Activated T-cell treated with anti-CD3 and anti-CD28 coated beads for 1 hour (primary cell): ENCODE measurements at regions not wholly inside any gene's neighbourhood (a gene's known extent, or its start where the extent isn't known, plus 50 kb on each side); places are given as distances from the start of the nearest gene placed in this dataset.

ENCODE experiments used
- DNase-seq: peaks from one replicate; pipeline ENCODE4 v3.0.0-alpha.2; 2020; ENCODE audit warnings: low read depth

DNA sequence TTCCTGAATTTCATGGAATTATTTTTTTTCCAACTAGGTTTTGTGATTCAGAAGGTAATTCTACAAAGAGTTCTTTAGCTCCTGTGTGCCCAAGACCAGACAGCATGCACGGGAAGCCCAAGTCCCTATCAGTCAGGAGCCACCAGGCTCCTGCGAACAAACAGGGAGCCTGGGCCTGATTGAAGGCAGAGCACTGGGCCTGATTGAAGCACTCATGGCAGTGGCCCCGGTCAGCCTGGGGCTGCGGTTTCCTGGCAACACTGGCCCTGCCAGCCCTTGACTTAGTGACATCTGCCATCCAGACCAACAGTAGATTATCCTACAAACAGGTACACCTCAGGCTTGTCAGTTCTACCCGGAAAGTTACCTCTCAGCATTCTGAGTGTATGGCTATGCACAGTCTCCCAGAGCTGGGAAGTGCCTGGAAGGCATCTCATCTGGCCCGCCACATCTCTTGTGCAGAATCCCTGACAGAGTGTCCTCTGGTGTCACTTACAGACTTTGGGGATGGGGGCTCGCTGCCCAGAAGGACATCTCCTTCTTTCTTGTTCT is 133.8 kb downstream of the VEGFA start:
- DNase-seq = no peak

DNA sequence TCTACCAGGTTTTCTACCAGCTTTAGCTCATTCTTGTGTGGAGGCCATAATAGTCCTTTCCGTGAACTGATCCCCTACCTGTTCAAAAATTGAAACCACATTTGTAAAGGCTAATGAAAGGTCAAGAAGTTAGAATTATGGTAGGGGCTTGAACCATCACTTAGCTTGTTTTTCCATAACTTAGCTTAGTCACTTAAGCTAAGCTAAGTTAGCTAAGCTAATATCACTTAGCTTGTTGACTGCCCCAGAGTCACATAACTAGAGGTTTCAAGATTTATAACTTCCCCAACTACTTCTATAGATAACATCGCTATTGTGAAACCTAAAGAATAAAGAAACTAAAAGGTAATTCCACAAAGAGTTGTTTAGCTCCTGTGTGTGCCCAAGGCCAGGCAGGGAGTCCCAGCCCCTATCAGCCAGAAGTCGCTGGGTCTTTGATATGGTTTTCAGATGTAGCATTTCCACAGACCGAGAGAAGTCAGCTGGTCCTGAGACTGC is 131.8 kb downstream of the VEGFA start:
- no peak for DNase-seq

DNA sequence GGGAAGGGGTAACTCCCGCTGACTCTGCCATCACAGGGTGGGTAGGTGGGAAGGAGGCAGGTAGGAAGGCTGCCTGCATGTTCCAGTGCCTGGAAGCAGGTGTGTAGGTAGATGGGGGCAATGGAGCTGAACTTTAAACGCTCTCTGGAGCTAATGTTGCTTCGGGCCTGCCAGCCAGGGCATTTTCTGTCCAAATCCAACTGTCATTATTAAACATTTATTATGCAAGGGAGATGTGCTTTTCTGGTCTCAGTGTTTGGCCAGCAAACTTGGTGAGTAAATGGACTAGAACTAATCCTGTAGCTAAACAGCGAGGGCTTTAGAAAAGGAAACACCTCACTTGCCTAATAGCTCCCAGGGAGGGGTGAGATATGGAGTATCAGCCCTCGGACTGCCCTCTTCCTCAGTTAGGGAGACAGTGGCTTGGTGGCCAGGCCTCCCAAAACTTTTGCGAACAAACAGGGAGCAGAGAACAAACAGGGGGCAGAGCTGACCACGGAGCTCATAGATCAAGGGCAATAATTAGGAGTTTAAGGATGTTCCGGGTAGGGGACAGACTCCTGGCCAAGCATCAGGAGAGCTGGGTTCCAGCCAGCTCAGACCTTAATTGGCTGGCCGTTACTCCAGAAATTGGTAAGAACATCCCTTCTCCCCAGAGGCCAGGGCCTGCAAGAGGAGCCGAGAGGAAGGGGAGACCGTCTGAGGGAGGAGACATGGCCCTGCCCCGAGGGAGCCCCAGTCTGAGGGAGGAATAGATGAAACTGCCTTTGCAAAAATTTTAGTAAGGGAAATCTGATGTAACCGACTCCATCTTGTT is 131.1 kb downstream of the VEGFA start:
- DNase-seq = no peak

DNA sequence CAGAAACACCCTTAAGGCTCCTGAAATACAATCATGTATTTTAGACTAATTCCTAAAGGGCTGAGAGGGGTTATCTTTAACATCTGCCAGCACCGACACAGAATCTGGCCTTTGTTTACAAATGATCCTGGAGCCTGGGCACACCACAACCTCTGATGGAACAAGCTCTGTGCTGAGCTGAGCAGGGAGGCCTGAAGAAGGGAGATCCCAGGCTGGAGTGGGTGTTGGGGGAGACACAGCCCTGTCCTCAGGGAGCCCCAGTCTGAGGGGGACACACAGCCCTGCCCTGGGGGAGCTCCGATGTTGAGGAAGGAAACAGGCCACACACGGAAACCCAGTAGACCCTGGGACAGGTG is 130.5 kb downstream of the VEGFA start:
- no peak for DNase-seq

DNA sequence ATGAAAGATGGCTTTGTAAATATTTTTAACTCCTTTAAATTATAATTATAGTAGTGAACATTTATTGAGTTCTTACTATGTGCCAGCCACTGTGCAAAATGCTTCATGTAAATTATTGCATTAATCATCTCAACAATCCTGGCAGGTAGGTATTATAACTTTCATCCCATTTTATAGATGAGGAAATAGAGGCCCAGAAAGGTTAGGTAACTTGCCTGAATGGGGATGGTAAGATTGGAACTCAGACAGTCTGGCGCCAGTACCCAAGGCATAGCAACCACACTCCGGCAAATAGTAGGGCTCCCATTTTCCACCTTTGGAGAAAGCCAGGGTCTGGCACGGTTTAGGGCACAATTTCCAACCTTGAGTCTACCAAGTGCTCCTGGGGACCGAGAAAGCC is 129.8 kb downstream of the VEGFA start:
- no peak for DNase-seq

DNA sequence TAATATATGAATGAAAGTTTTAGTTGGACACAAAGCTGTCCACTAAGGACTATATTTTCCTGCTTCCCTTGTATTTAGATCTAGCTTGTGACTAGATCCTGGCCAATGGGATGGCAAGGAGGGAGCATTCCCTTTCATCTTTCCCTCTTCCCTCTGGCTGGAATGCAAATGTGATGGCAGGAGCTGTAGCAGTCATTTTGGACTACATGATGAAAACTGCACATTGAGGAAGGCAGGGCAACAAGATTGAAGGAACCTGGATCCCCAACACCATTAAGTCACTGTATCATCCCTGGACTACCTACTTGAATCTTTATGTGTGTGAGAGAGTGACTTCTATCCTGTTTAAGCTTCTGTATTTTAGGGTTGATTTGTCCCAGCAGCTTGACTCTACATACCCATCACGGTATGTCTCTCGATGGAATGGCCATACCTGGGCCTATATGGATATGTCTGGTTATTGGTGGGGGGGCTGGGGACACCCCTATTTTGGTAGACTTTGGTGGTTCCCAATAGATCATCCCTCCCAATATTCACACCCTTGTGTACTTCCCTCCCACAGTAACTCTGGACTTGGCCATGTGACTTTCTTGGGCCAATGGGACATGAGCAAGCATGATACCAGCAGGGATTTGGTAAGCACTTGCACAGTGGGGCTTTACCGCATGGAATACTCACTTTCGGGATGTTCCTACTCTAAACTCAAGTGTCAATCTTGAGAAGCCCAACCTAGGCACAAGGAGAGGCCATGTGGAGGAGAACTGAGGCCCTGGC is 128.5 kb downstream of the VEGFA start:
- no peak for DNase-seq

DNA sequence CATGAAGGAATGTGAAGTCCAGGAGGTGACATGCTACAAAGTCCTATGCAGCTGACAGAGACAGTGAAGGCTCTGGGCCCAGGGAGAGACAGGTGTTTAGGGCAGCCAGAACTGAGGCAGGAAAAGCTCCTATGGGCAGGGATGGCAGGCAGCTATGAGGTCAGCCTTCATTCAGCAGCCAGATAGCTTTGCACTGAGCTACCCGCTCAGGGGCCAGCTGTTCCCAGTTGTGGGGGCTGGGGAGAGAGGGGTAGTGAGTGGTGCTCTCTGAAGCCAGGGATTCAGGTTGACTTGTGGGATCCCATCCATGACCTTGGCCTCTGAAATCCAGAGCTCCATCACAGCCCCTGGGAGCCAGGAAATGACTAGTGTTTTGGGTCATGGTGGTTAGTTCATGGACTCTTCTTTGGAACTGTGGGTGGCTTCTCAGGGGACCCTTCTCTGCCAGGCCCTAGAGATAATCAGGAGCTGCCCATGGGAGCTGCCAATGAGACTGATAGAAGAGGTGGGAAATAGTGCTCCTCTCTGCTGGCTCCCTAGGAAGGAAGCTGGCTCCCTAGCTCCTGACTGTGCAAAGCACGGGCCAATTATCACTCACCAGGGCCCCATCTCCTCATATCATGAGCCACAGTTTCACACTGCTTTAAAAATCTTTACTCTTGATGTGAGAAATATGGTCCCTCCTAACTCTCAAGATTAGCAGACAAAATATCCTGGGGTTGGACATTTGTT is 127.7 kb downstream of the VEGFA start:
- DNase-seq = no peak

DNA sequence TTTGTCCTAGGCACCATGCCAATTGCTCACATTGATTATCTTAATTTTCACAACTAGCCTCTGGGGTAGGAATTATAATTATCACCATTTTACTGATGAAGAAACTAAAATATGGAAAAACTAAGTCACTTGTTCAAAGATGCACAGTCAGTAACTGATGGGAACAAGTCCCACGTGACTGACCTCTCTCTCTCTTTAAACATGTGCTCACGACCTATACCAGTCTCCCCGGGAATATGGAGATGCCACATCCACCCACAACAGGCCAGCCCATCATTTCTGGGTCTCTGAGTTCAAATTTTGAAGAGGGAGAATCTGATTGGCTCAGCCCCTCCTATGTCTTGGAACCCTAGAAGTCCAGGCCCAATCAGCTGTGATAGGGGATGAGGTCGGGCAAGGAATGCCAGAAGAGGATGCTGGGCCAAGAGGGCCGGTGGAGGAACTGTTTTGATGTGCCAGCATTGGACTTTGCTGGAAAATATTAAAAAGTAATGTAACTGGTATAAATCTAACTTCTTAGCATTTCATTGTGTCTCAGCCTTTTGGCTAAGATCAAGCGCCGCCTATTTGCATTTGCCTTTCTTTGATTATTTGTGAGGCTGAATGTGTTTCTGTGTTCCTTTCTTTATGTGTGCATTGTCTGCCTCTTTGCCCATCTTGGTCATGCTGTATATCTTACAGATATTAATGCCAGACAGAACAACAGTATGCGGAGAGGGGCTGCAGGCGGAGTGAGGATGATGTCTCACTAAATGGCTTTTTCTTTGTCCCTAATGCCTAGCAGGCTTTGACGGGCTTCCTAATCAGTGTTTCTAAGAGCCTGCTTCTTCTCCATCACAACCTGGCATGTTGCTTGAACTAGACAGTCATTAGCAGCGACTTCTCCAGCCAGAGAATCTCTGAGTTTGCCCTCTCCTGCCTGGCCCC is 126.6 kb downstream of the VEGFA start:
- DNase-seq = no peak

DNA sequence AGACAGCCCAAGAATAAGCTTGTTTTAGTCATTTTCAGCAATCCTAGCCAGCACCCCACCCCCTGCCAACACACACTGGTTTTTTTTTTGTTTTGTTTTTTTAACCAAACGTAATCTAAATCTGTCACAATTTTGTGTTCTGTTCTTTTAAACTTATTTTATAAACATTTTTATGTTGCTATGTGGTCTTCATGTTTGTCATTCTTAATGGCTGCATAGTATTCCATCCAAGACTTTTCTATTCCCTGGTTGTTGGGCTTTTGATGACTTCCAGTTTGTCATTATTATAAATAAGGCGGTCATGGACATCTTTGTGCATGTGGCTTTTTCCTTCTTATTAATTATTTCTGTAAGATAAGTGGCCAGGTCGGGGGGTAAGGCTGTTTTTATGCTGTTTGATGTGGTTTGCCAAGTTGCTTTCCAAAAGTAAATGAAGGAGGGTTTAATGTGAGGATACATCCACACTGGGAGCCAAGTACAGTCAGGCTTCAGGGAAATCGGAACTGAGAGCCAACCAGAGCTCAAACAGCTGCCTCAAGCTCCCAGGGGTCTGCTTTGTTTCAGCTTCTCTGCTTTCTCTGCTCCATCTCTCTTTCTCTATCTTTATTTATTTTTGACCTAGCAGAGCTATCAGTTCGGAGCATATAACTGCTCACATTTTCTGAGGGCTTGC is 125.8 kb downstream of the VEGFA start:
- DNase-seq = no peak

DNA sequence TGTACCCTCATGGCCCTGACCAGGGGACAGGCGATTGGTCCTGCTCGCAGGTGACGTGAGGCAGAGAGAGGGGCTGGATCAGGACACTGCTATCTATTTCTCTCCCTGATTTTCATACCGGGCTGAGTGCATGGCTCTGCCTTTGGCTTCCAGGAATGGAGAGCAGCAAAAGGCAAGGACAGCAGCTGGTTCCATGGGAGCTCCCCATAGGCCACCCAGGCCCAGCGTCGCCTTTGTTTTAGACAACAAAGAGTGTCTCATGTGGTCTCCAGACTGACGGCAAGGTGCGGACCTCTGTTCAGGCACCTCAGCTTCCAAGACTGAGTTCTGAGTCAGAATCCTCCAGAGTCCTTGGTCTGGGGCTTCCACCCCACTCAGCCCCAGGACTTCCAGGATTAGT is 123.1 kb downstream of the VEGFA start:
- no peak for DNase-seq

DNA sequence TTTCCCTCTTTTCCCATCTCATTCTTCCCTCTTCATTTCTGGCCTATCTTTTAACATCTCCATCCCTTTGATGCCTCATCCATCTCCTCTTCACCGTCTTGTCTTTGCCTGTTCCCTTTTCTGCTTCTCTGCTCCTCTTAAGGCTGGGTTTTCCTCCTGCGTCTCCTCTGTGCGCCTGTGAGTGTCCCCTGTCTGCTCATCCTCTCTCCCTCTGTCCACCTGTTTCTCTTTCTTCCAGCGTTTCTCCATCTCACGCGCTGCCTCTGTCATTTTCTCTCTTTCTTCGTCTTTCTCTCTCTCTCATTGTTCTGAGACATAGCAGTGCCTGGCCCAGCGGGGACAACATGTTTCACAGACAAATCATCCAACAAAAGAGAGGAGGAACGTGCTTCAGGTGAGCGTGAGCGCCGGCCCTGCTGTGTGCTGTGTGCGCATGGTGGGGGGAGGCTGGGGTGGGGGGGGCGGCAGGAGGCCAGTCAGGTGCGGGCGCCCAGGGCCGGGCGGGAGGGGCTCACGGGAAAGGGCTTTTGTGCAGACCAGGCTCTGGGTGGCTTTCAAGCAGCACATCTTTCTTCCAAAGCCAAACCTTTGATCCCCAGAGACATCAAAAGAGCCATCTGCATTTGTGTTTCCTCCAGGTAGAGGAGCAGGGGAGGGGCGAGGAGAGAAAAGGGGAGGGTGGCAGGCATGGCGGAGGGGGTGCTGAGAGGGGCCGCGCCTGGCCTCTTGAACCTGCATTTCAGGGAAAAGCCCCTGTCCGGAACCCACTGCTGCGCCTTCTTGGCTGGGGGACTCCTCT is 121.3 kb downstream of the VEGFA start:
- DNase-seq = no peak

DNA sequence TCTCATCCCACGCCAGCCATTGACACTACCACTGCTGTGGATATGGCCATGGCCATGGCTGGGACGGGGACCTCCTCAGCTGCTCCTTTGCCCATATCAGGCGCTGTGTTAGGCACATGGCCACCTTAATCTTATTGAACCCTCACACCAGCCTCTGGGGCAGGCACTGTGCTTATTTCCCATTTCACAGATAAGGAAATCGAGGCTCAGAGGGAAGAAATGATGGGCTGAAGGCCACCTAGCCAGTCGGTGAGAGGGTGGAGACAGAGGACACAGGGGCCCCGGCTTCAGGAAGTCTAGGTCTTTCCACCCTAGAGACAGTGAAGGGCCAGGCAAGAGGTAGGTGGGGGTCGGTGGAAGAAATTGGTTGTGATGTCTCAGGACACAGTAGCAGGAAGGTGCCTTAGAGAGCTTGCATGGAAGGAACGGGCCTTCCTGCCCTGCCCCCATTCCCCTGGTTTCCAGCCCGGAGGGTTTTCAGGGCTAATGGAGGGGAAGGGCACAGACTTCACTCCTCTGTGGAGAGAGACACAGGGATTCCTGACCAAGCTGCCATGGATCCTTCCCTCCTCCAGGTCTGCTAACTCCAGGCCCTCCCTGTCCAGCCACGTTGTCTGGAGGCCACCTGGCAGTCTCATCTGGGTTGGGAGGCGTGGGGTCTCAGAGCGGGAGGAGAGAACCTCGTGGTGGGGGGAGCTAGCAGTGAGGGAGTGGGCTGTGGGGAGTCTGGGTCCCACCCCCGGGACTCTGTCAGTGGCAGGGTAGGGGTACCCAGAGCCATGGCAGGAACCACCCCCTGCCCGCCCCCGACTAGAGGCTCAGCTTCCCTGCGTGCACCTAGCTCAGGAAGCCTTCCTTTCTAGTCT is 120.4 kb downstream of the VEGFA start:
- no peak for DNase-seq

DNA sequence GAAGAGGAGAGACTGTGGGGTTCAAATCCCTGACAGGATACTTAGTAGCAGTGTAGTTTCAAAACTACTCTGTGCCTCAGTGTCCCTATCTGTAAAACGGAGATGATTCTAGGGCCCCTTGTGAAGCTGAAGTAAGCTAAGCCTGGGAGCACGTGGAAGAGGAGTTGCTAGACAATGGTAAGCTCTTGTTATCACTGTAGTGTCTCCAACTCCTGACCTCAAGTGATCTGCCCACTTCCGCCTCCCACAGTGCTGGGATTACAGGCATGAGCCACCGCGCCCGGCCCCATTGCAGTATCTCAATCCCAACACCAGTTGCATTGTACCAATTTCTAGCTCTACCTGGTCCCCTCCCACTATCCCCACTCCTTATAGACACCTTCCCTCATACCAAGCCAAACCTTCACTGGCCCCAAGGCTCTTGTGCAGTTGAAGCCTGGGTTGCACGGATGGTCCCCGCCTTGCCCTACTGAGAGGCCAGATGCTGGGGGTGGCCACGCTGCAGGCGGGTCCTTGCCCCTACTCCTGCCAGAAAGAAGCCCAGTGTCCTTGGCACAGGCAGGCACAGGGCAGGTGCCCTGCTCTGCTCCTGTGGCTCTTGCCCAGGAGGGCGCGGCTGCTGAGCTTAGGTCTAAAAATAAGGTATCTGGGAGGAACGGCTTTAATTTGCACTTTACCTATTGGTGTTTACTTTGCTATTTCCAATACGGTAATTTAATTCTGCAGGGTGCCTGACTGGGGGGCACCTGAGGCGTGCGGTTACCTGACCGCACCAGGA is 118.1 kb downstream of the VEGFA start:
- no peak for DNase-seq

DNA sequence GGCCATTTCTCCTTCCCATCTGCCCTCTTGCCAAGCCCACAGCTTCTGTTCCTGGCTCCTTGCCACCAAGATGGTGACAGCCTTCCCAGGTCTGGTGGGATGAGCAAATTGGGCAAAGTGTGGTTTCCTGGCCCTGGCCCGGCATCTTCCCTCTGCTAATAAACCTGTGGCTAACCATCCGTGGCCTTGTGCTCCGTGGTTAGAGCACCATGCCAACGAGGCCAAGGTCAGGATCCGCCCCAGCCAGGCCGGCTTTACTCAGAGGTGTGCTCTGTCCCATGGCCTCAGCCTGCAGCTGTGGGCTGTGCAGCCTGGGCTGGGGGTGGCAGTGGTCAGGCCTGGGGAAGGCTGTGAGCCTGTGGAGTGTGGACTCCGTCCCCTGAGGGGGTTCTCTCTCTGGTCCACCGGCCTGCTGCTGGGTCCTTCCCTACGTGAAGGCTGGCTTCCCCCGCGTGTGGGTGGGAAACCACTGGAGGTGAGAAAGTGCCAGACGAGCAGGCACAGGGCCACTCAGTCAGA is 117.4 kb downstream of the VEGFA start:
- no peak for DNase-seq

DNA sequence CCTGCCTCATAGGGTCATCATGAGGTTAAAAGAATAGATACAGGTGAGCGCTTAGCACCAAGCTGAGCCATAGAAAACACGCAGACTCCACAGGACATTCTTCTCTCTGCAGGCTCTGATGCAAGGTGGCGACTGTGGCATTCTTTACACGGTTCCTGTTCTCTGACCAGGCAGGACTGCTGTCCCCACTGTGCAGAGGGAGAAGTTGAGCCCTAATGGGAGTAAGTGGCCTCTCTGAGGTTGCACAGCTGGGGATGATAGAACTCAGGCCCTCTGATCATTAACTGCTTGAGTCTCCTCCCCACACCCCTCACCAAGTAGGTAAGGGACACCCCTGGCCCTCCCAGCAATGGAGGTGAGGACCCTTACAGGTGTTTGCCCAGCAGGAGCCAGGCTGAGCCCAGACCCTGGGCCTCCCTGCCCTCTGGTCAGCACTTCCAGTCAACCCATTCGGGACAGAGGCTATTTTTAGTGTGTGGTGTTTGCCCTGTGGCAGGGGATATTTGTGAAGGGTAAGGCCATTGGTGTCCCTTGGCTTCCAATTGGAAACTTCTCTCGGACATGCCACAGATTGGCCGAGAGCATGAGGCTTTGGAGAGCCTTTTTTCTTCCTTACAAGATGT is 116.8 kb downstream of the VEGFA start:
- DNase-seq = no peak

DNA sequence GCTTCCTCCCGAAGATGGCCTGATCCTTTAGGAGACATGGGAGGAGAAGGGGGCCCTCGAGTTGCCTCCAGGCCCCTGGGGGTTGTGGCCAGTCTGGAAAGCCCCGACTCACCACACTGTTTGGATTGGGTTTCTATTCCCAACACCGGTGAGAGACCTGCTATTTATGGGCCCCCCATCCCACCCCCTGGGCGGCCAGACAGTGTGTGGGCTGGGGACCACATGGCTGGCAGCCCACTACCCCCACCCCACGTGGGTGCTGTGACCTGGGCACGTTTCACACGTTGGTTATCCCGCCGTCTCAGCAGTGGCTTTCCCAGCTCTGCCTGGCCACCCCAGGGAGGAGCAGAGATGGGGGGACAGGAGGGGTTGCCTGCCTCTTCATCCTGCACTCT is 116.1 kb downstream of the VEGFA start:
- no peak for DNase-seq

DNA sequence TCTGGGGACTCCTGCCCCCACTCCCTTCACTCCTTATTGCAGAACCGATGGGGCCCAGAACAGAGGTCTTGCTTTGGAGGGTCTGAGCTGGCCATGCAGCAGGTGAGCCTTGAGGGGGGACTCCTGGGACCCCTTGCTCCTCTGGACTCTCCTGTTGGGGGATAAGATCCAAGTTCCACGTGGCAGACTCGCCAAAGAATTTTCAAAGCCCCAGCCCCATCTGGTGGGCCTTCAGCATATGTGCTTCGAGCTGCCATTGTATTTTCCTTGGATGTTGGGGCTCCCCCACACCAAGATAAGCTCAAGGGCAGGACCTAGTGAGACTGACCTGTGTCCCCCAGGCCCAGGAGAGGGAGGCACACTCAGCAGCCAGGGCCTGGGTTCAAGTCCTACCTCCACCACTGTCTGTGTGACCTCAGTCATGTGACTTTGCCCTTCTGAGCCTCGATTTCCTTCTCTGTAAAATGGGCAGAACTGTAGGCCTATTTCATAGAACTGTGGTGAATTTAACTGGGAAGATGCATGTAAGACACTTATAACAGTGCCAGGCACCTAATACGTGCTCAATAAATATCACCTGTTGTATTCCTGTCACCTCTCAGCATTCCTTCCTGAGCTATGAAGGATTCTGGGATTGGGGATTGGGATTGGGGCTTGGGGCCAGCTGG is 115.5 kb downstream of the VEGFA start:
- no peak for DNase-seq
